ENCODE measurements at regions not wholly inside any gene's neighbourhood (a gene's known extent, or its start where the extent isn't known, plus 50 kb on each side); places are given as distances from the start of the nearest gene placed in this dataset.

DNA sequence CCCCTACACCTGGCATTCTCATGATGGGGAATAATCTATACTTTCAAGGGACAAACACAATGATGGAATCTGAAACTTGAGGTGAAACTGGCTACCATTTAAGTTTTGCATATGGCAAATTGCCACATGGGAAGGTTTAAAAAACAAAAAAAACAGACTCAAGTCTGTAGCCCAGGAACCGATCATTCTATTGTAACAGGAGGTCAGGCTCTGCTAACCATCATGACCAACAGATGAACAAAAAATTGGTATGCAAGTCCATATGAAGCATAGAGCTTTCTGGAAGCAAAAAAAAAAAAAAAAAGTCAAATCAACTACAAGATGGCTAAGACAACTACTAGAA is 594.3 kb upstream of the DIPK2B start:
- ChIA-PET CTCF (ENCODE audit: low intra/inter-chr PET ratio, low total read pairs) (no interaction called here), POLR2A (no interaction called here)
- in situ Hi-C loops (cut with HindIII; ENCODE audit: extremely low pct_ligation_motif_present, low pct_unique_long_range_greater_than_20kb): no loop called here
- Histone ChIP-seq H3K79me2 (ENCODE audit: insufficient read depth, low read length) (peaks cover 3% of the 10 kb centered on the region), H4K20me1 (ENCODE audit: insufficient read depth, low read length) (no peaks in the 10 kb centered on the region), H3K4me2 (ENCODE audit: low read depth, low read length) (no peak overlapping the region), H3K9me3 (ENCODE audit: low read length) (no peaks in the 10 kb centered on the region), H2AFZ (ENCODE audit: low read length) (no peak overlapping the region), H3K36me3 (replicated peaks in 1 of 2; ENCODE audit: control insufficient read depth in 1 of 2, insufficient read depth in 2 of 2, low read length in 2 of 2) (no peaks in the 10 kb centered on the region; a peak in 1 of 5 replicates), H3K27me3 (ENCODE audit: control insufficient read depth in 1 of 2, insufficient read depth in 2 of 2, low read length in 2 of 2) (no peaks in the 10 kb centered on the region), H3K9ac (ENCODE audit: insufficient read depth, low read depth, low read length) (no peak overlapping the region), H3K27ac (ENCODE audit: extremely low read length, insufficient read depth, low read length) (no peak overlapping the region), H3K4me3 (replicated peaks in 1 of 3; ENCODE audit: insufficient read depth in 1 of 3, low read depth in 2 of 3, low read length in 3 of 3) (no peak overlapping the region), H3K4me1 (ENCODE audit: insufficient read depth, low read length) (no peaks in the 10 kb centered on the region)
- BruUV-seq (replicated peaks): no TSS peak
- FAIRE-seq (no peak), ATAC-seq (no peak), DNase-seq (ENCODE audit: low spot score) (no peak)
- WGBS (ENCODE audit: low lambda C conversion rate): 100% methylated on average over 1 of the region's 1 CpG
- intact Hi-C loops (cut with micrococcal nuclease; ENCODE audit: unreplicated experiment): no loop called here
- TF ChIP-seq, protein P1, sequence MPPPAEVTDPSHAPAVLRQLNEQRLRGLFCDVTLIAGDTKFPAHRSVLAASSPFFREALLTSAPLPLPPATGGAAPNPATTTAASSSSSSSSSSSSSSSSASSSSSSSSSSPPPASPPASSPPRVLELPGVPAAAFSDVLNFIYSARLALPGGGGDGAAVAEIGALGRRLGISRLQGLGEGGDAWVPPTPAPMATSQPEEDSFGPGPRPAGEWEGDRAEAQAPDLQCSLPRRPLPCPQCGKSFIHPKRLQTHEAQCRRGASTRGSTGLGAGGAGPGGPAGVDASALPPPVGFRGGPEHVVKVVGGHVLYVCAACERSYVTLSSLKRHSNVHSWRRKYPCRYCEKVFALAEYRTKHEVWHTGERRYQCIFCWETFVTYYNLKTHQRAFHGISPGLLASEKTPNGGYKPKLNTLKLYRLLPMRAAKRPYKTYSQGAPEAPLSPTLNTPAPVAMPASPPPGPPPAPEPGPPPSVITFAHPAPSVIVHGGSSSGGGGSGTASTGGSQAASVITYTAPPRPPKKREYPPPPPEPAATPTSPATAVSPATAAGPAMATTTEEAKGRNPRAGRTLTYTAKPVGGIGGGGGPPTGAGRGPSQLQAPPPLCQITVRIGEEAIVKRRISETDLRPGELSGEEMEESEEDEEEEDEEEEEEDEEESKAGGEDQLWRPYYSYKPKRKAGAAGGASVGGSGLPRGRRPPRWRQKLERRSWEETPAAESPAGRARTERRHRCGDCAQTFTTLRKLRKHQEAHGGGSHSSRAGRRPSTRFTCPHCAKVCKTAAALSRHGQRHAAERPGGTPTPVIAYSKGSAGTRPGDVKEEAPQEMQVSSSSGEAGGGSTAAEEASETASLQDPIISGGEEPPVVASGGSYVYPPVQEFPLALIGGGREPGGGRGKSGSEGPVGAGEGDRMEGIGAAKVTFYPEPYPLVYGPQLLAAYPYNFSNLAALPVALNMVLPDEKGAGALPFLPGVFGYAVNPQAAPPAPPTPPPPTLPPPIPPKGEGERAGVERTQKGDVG (CRISPR knock-in tag; IDR thresholded peaks at IDR 0.05; ENCODE audit: borderline replicate concordance): no peak
- TF ChIP-seq ZMYM3 (CRISPR knock-in tag; IDR thresholded peaks at IDR 0.05): no peak
- TF ChIP-seq CEBPG (CRISPR knock-in tag; IDR thresholded peaks at IDR 0.05): no peak
- no peak for TF ChIP-seq HNRNPL (IDR thresholded peaks at IDR 0.05; ENCODE audit: low read depth, low read length)
- TF ChIP-seq RELA (CRISPR knock-in tag; IDR thresholded peaks at IDR 0.05): no peak
- TF ChIP-seq, protein P2, sequence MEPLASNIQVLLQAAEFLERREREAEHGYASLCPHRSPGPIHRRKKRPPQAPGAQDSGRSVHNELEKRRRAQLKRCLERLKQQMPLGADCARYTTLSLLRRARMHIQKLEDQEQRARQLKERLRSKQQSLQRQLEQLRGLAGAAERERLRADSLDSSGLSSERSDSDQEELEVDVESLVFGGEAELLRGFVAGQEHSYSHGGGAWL (CRISPR knock-in tag; IDR thresholded peaks at IDR 0.05): no peak
- TF ChIP-seq ZIK1 (CRISPR knock-in tag; IDR thresholded peaks at IDR 0.05; ENCODE audit: borderline replicate concordance, low read depth): no peak
- TF ChIP-seq NR1H2 (CRISPR knock-in tag; IDR thresholded peaks at IDR 0.05; ENCODE audit: borderline replicate concordance, low read depth): no peak
- no peak for TF ChIP-seq TMF1 (CRISPR knock-in tag; IDR thresholded peaks at IDR 0.05; ENCODE audit: low read depth)
- TF ChIP-seq, protein P3, sequence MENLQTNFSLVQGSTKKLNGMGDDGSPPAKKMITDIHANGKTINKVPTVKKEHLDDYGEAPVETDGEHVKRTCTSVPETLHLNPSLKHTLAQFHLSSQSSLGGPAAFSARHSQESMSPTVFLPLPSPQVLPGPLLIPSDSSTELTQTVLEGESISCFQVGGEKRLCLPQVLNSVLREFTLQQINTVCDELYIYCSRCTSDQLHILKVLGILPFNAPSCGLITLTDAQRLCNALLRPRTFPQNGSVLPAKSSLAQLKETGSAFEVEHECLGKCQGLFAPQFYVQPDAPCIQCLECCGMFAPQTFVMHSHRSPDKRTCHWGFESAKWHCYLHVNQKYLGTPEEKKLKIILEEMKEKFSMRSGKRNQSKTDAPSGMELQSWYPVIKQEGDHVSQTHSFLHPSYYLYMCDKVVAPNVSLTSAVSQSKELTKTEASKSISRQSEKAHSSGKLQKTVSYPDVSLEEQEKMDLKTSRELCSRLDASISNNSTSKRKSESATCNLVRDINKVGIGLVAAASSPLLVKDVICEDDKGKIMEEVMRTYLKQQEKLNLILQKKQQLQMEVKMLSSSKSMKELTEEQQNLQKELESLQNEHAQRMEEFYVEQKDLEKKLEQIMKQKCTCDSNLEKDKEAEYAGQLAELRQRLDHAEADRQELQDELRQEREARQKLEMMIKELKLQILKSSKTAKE (CRISPR knock-in tag; IDR thresholded peaks at IDR 0.05; ENCODE audit: borderline replicate concordance): no peak
- no peak for TF ChIP-seq ZNF207 (IDR thresholded peaks at IDR 0.05; ENCODE audit: borderline replicate concordance)
- no peak for TF ChIP-seq SP5 (CRISPR knock-in tag; IDR thresholded peaks at IDR 0.05; ENCODE audit: borderline replicate concordance, low read depth)
- TF ChIP-seq SAP130 (CRISPR knock-in tag; IDR thresholded peaks at IDR 0.05; ENCODE audit: low read depth): no peak
- TF ChIP-seq, protein P4, sequence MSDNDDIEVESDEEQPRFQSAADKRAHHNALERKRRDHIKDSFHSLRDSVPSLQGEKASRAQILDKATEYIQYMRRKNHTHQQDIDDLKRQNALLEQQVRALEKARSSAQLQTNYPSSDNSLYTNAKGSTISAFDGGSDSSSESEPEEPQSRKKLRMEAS (IDR thresholded peaks at IDR 0.05): no peak
- no peak for TF ChIP-seq ARHGAP35 (CRISPR knock-in tag; IDR thresholded peaks at IDR 0.05; ENCODE audit: borderline replicate concordance)
- TF ChIP-seq, protein P5, sequence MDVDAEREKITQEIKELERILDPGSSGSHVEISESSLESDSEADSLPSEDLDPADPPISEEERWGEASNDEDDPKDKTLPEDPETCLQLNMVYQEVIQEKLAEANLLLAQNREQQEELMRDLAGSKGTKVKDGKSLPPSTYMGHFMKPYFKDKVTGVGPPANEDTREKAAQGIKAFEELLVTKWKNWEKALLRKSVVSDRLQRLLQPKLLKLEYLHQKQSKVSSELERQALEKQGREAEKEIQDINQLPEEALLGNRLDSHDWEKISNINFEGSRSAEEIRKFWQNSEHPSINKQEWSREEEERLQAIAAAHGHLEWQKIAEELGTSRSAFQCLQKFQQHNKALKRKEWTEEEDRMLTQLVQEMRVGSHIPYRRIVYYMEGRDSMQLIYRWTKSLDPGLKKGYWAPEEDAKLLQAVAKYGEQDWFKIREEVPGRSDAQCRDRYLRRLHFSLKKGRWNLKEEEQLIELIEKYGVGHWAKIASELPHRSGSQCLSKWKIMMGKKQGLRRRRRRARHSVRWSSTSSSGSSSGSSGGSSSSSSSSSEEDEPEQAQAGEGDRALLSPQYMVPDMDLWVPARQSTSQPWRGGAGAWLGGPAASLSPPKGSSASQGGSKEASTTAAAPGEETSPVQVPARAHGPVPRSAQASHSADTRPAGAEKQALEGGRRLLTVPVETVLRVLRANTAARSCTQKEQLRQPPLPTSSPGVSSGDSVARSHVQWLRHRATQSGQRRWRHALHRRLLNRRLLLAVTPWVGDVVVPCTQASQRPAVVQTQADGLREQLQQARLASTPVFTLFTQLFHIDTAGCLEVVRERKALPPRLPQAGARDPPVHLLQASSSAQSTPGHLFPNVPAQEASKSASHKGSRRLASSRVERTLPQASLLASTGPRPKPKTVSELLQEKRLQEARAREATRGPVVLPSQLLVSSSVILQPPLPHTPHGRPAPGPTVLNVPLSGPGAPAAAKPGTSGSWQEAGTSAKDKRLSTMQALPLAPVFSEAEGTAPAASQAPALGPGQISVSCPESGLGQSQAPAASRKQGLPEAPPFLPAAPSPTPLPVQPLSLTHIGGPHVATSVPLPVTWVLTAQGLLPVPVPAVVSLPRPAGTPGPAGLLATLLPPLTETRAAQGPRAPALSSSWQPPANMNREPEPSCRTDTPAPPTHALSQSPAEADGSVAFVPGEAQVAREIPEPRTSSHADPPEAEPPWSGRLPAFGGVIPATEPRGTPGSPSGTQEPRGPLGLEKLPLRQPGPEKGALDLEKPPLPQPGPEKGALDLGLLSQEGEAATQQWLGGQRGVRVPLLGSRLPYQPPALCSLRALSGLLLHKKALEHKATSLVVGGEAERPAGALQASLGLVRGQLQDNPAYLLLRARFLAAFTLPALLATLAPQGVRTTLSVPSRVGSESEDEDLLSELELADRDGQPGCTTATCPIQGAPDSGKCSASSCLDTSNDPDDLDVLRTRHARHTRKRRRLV (CRISPR knock-in tag; IDR thresholded peaks at IDR 0.05): no peak
